ENCODE measurements at regions not wholly inside any gene's neighbourhood (a gene's known extent, or its start where the extent isn't known, plus 50 kb on each side); places are given as distances from the start of the nearest gene placed in this dataset.

DNA sequence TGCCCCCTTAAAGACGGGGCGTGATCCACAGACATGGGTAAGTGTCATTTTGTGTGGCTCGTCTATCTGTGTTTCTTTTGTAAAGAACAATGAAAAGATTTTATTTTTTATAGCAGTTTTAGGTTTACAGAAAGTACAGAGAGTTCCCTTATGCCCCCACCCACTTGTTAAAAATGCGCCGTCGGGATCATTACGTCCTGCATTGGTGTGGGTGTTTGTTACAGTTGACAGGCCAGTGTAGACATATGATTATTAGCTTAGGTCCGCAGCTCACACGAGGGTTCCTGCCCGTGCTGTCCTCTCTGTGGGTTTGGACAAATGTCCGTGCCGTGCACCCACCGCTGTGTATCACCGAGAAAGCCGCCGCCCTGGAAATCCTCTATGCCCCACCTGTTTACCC lies 50.5 kb downstream of the RGS12 start:
- DNase-seq, result no peak

DNA sequence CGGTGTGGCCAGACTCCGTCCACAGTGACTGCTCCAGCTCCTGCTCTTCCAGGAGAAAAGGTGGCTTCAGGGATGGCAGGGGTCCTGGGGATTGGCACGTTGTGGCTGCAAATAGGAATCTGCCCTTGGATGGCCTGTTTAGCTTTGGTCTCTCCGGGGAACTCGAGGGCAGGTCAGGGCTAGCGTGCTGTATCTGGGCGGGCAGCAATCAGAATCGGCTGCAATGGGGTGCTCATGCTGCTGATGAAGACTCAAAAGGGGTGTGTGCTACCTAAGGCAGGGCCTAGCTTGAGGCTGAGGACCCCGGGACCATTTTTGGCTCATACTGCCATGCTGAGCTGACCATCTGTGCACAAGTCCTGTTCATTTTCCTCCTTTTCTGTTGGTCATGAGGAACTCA lies 51.3 kb downstream of the RGS12 start:
- DNase-seq, result no peak

DNA sequence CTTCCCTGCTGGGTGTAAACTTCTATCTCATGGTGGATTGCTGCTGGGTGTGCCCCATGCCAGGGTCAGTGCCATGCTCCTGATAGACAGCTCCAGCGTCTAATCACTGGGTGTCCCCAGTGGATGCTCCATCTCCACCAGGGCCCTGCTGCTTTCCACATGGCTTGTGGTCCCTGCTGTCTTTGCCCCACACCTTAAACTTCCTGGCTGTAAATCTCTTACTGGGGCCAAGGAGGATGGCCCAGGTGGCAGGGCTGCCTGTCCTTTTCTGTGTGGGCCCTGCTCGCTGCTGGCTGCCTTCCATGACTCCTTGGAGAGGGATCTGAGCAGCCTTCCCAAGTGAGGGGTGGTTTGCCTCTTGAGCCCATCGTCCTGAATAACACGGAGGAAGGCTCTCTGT lies 51.8 kb downstream of the RGS12 start:
- DNase-seq, result no peak

DNA sequence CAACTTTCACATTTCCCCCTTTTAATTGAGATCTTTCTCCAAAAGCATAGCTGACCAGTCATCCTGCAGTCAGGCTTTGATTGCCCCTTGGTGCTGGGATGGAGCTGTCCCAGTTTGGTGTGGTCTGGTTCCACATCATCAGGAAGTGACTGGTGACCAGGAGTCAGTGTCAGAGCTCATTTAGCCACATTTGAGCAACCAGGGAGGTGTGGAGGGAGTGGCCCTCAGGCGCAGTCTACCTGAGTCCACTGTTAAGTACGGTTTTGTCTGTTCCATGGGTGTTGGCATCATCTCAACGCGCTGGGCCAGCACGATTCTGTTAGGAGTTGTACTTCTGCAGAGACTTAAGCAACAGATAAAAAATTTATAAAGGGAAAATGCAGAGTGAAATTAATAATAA lies 52.6 kb downstream of the RGS12 start:
- no peak for DNase-seq

DNA sequence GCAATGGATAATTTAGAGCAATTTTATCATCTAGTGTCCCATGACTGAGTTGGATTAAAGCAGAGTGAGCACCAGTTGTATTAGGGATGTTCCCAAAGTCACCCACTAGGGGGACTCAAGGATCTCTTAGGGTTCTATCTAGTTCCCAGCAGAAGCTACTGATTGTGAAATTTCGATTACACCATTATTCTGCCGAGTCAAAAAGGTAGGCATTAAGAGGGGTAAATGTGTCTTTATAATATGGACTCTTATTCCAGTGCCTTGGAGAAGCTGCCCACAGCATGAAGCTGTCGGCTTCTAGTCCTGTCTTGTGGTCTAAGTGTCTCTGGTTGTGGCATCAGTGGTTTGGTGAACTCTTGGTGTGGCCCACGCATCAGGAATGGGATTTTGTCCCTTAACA lies 53.3 kb downstream of the RGS12 start:
- DNase-seq, result peak; percentile 77 to 86

DNA sequence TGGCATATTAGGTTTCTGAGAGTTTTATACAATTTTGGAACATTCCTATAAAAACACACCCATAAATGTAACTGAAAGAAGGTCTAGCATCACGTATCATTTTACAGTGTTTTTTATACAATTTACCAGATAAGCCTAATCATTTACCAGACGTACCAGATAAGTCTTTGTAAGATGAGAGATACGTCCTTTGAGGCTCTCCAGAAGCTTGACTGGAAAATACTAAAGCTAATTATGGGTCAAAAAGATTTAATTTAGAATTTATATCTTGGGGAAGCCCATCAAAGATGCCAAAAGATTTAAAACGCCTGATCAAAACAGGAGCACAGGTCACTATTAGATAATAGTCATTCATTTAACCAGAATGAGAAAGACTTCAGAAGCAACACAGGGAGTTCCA lies 55.0 kb downstream of the RGS12 start:
- no peak for DNase-seq

DNA sequence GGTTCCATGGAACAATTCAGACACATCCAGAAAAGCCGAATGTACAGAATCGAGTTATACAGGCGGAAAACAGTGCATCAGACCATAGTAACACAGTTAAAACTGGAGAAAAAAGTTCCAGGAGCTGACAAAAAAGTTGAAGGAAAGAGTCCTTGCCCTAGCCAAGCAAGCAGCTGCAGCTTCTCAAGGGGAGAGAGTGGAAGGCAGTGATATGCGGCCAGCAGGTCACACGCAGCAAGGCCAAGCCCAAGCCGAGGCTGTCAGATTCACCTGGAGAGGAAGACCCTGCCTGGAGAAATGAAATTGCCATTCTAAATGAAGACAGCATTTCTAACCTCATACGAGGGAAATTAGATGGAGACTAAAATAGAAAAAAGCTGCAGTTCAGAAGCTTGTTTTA lies 55.8 kb downstream of the RGS12 start:
- no peak for DNase-seq

DNA sequence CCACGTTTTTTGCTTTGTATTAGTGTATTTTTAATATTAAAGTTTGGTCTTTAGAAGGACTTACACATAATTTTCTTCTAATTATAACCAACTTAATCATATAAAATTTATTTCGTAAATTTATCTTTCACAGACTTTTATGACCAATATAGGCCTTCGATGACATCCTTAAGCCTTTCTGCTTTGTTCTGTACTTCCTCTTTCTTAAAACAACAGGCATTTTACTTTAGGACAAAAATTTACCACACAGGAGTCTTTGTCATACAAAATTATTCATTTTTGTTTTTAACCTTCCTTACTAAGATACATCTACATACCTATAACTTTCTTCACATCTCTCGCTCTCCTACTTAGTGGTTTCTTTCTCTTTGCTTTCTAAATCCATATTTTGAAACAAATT lies 56.3 kb downstream of the RGS12 start:
- no peak for DNase-seq

DNA sequence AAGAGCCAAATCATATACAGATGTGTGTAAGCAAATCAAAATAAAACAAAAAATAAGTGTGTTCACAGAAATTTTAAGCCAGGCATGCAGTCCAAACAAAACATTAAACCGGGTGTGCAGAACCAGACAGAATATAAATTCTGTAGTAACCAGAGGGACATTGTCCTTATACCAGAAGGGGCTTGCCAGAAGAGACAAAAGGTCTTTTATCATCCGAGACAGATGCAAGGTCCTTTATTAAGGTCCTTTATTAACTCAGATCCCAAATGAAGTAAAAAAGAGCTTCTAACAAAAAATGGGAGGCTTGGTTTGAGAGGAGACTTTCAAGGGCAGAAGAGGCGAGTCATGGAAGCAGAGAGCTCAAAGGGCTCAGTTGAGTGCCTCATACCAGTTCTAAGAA lies 59.2 kb downstream of the RGS12 start:
- no peak for DNase-seq

DNA sequence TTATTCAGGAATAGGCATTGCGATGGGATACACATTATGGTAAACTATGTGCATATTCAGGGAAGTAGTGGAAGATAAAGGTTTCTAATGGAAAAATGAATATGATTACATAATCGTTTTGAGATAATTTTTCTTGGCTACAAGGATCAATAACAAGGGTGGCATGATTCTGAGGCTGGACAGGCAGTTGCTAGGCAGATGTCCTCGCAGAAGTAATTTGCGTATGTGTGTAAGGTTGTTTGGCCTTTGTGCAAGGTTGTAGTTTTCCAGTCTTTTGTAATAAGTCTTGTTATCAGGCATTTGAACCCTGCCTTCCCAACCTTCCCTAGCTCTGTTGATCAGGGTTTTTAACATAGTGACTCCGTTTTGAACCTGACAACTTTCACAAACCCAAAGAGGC lies 59.7 kb downstream of the RGS12 start:
- no peak for DNase-seq

DNA sequence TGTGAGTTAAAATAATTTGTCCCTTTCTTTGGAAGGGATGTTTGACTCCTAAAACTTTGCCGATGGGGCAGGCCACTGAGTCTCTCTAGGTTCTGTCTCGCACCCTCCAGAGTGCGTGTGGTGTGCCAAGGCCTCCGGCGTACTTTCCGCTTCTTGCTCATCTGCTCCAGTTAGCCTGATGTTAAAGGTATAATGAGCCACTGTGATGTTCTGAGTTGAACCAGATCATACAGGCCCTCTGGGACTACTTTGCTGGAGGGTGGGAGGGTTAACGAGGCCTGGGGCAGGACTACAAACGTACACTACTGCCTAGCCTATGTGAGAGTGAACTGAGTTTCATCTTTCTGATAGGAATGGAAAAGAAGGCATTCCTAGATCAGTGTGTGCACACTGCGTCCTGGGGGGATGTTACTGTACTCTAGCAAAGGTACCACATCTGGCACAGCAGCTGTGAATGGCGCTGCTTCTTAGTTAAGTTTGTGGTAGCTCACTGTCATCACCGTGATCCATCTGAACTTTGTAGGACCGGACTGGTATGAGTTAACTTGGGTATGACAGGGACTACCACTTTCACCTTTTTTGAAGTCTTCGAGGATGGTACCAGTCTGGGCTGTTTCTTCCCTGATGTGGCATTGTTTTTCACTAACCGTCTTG lies 60.2 kb downstream of the RGS12 start:
- DNase-seq, result no peak

DNA sequence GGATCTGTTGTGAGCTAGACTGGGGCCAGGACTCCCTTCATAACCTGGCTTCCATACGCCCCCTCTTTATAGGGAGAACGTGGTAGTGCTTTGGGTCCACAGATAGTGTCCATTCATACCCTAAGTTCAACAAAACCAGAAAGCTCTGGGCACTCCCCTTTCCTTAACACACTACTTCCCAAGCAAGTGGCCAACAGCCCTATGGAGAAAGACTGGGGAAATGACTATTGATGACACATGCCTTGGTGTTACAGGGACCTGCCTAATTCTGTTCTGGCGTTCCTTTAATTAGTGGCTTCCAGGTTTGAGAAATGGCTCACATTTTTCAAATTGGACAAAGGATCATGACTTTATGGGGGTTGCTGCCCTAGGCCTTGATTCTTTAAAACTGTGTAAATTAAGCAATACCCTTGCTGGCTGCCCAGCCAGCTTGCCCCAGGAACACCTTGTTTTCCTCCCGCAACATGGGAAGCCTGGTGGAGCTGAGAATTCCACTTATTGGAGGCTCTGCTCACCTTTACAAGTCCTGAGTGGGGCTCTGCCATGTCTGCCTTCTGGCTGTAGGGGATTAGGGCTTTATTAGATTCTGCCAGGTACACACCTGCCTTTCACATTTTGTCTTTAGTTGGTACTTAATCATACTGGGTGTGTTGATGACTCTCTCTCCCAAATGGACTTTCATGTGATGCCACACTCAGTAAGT lies 61.1 kb downstream of the RGS12 start:
- no peak for DNase-seq

DNA sequence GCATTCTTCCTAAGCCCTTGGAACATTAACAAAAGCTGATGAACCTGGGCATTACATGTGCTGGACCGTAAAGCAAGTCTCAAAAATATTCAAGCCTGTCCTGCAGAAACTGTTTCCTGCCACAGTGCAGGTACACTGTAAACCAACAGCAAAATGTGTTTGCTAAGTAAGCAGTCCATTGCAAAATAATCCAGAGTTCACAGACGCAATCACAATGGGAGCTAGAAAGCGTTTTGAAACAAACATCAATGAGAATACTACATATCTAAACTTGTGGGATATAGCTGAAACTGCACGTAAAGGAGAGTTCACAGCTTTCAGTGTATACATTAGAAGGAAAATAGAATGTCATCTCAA lies 61.6 kb downstream of the RGS12 start:
- no peak for DNase-seq

DNA sequence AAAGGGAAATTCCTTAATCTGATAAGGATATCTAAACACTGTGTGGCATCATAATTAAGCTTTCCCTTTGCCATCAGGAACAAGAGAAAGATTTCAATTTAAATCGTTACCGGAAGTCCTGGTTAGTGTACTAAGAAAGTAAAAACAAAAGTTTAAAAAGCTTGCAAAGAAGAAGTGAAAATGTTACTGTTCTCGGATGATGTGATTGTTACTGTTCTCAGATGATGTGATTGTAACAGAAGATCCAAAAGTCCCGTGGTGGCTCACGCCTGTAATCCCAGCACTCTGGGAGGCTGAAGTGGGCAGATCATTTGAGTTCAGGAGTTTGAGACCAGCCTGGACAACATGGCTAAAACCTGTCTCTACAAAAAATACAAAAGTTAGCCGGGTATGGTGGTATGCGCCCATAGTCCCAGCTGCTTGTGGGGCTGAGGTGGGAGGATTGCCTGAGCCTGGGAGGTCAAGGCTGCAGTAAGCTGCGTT lies 62.5 kb downstream of the RGS12 start:
- DNase-seq, result no peak

DNA sequence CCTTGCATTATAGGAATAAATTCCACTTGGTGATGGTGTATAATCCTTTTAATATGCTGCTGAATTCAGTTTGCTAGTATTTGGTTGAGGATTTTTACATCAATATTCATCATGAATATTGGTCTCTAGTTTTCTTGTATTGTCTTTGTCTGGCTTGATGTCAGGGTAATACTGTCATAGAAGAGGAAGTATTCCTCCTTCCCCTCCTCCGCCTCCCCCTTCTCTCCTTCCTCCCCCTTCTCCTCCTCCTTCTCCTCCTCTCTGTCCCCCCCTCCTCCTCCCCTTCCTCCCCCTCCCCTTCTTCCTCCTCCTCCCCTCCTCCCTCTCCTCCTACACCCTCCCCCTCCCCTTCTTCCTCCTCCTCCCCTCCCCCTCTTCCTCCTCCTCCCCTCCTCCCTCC lies 65.8 kb downstream of the RGS12 start:
- DNase-seq, result peak in 1 of 2 experiments; percentile 2

DNA sequence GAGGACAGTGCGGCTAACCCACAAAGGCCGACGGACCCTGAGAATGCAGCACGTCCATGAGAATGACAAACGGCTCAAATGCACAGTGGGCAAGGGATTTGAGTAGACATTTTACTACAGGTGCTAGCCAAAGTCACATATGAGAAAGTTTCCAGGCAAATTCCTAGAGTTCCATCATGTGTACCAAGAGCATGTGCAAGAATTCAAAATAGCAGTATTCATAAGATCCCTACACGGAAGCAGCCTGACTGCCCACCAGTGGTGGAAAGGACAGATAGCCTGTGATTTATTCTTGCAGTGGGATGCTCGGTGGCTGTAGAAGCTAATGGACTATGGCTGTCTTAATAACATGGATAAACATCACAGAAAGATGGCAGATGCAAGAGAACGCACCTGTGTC lies 68.0 kb downstream of the RGS12 start:
- DNase-seq, result no peak

DNA sequence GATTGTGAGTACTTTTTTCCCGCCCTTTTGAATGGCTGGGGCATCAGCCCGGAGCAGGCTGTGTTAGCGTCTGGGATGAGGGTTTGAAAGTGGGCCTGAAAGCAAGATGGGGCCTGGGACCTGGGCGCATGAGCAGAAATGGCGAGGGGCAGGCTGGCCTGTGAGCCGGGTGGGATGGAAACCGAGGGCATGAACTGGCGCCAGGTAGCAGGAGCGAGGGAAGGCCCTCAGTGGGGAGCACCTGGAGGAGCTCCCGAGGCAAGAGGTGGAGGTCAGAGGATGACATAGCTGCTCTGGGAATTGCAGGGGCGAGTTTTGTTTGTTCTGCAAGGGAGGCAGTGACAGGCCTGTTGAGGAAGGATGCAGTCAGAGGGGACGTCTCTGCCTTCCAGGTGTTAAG lies 68.6 kb downstream of the RGS12 start:
- DNase-seq, result no peak

DNA sequence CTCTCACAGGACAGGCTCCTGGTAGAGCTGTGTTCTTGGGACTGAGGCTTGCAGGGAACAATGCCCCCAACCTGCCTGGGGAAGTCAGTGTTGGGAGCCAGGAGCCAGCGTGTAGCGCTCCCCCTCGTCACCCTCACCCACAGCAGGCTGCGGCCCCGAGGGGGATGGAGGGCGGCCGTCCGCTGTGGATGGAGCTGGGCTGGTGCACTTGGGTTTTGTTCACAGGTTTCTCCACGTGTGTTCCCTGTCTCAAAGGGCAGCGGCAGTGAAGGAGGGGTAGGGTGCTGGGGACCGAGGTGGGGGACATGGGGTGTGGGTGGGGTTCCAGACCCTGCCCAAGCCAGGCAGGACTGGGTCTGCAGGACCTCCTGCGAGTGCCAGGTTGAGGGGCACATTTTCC lies 69.1 kb downstream of the RGS12 start:
- DNase-seq, result no peak

DNA sequence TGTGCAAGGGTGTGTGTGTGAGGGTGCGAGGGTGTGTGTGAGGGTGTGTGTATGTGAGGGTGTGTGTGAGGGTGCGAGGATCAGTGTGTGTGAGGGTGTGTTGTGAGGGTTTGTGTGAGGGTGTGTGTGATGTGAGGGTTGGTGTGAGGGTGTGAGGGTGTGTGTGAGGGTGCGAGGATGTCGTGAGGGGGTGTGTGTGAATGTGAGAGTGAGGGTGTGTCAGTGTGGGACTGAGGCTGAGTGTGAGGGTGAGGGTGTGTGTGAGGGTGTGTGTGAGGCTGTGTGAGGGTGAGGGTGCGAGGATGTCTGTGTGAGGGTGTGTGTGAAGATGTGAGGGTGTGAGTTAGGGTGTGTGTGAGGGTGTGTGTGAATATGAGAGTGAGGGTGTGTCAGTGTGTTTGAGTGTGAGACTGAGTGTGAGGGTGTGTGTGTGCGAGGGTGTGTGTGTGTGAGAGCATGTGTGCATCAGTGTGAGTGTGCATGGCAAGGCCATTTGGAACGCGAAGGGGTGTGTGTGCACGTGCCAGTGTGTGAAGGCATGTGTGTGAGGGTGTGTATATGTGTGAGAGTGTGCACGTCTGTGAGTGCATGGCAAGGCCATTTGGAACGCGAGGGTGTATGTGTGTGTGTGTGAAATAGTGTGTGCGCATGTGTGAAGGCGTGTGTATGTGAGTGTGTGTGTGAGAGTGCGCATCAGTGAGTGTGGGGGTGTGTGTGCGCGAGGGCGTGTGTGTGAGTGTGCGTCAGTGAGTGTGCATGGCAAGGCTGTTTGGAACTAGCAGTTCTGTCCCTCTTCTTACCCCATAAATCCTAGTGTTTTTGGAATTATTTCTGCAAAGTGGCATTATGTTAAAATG lies 69.8 kb downstream of the RGS12 start:
- no peak for DNase-seq

DNA sequence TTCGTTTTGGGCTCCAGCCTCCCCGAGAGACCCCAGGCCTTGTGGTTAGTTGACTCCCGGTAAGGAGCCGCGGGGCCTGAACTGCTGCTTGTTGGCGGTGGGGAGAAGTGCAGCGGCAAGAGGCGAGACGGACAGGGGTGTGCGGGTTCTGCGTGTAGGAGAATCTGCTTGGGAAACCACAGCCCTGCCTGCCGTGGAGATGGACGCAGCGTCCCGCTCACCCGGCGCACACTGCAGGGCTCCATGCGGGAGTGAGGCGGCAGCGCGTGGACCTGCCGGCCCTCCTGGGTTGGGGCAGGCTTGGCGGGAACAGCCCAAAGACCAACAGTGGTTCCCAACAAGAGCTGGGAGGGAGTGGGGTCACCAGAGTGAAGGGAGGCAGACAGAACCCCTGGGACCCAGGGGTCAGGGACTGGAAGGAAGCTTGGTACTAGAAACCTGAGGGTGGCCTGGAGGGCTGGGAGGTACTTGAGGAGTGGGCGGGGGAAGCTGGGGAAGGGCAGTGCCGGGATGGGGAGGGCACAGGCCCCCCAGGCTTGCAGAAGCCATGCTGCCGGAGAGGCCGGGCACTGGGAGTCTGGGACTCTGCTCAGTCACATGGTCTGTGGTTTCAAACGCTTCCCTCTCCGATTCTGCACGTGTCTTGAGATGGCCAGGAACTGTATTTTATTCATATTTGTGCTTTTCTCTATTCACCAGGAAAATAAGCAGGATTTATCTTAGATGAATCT lies 70.8 kb downstream of the RGS12 start:
- no peak for DNase-seq

DNA sequence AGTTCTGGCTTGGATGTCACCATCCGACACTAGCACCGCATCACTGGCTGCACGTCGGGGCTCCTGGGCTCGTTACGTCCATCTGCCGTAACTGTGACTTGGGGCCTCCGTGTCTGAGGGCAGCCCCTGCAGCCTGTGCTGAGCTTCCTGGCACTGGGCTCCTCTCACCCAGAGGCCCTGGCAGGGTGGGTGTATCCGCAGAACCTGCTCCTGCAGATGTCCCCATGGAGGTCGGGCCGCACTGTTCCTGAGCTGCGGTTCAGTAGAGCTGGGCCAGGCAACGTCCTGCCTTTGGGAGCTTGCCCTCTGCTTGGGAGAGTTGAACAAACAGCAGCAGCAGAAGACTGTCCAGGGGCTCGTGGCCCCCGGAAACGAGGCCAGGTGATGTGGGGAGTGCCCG lies 71.4 kb downstream of the RGS12 start:
- DNase-seq, result no peak

DNA sequence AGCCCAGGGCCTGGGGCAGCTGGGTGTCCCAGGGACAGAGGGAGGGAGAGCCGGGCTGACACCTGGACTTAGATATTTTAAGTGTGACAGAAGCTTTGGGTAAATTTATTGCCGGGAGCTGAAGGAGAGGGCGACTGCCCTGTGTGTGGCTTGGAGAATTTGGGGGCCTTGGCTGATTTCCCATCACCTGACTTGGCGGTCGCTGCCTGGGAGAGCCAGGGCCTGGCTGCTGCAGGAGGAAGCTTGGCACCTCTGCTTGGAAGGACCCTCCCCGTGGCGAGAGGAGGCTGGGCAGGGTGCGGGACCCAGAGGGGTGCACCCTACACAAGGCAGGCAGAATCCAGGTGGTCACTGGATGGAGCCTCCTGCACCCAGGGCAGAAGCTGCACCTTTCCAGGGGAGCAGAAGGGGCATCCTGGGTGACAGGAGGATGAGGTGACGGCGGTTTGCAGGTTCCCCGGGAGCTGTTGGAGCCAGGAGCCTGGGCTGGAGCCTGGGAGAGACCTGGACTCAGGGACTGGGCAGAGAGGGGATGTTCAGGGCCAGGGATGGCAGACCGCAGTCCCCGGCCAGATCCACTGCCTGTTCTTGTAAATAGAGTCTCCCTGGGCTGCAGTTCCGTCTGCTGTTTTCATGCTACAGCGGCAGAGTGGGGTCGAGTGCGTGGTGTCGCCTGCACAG lies 72.0 kb downstream of the RGS12 start:
- no peak for DNase-seq

DNA sequence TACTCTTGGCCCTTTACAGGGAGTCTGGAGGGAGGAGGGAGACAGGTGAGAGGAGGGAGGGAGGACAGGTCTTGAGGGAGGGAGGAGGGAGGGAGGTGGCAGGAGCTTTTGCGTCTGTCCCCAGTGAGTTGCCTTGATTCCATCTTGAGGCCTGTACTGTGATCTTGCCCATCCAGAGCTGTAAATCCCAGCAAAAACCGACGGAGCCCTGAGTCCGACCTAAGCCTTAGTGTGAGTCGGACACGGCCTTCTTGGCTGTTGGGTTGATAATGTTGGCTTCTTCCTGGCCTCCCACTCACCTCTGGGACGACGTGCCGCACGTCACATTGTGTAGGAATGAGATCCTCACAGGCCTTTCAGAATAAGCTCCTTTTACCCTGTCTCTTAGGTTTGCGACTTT lies 72.5 kb downstream of the RGS12 start:
- DNase-seq, result no peak
